HepG2 (cell line): ENCODE measurements at regions not wholly inside any gene's neighbourhood (a gene's known extent, or its start where the extent isn't known, plus 50 kb on each side); places are given as distances from the start of the nearest gene placed in this dataset.

Experiments
- ATAC-seq: fragments of 200-7000 bp; cut with Tn5 transposase; 3 replicates; pipeline ENCODE4 v1.9.1; 2020; ENCODE audit warnings: mild to moderate bottlenecking, moderate library complexity
- BruUV-seq: library from RNA; stranded (reverse); fragments of 400-500 nt; replicated peaks from 2 replicates; lab custom pipeline; 2021; lab: Mats Ljungman, UMichigan
- CTCF ChIA-PET: fragments of 300-600 bp; formaldehyde crosslinking; extraction: SDS; loops from one replicate; lab custom pipeline; 2021; ENCODE audit warnings: low total read pairs, inconsistent platforms, low intra/inter-chr PET ratio; lab: Yijun Ruan, JAX
- POLR2A ChIA-PET: fragments of 350-600 bp; sonication (Branson Sonifier 250); formaldehyde crosslinking; loops from one replicate; lab custom pipeline; 2020; ENCODE audit warnings: antibody characterized with exemption, inconsistent platforms; lab: Yijun Ruan, JAX
- DNase-seq: peaks from one replicate; pipeline ENCODE4 v3.0.0-alpha.2; 2015; ENCODE audit warnings: low spot score
- FAIRE-seq: peaks from 3 replicates; lab custom pipeline; 2011; peaks lifted over from hg19 to GRCh38; lab: Jason Lieb, UNC
- H2AFZ ChIP-seq: one replicate; pipeline ENCODE4 v1.6.1; 2011; ENCODE audit warnings: low read length, inconsistent platforms
- H3K27ac ChIP-seq: fragments of 300-600 bp; 3 replicates; pipeline ENCODE4 v1.8.0; 2011; ENCODE audit warnings: mixed run types, mild to moderate bottlenecking, mixed read lengths, low read length, inconsistent platforms; ENCODE audit not compliant: insufficient read depth; ENCODE audit errors: extremely low read length
- H3K27me3 ChIP-seq, 2 experiments: fragments of 200-600 bp in 1 of 2; 2 replicates in 1 of 2; 3 replicates in 1 of 2; pipeline versions ENCODE4 v1.6.0 to v1.8.0; 2011; ENCODE audit warnings: low read length in 2 of 2, mild to moderate bottlenecking in 2 of 2, moderate library complexity in 2 of 2, inconsistent platforms in 1 of 2; ENCODE audit not compliant: insufficient read depth in 2 of 2, control insufficient read depth in 1 of 2
- H3K36me3 ChIP-seq, 2 experiments: fragments of 200-600 bp in 1 of 2; replicated peaks in 1 of 2; 2 replicates in 1 of 2; 3 replicates in 1 of 2; pipeline versions ENCODE4 v1.5.1 to v1.8.0; 2011; ENCODE audit warnings: low read length in 2 of 2, inconsistent platforms in 1 of 2; ENCODE audit not compliant: insufficient read depth in 2 of 2, control insufficient read depth in 1 of 2
- H3K4me1 ChIP-seq: 2 replicates; pipeline ENCODE4 v1.5.1; 2012; ENCODE audit warnings: low read length, inconsistent platforms; ENCODE audit not compliant: insufficient read depth
- H3K4me2 ChIP-seq: 2 replicates; pipeline ENCODE4 v1.6.0; 2011; ENCODE audit warnings: low read depth, low read length, inconsistent platforms
- H3K4me3 ChIP-seq, 3 experiments: fragments of 200-600 bp in 1 of 3; sonication (generic), shearing (Covaris generic) in 1 of 3; replicated peaks in 1 of 3; 2 replicates each; pipeline ENCODE4 v1.5.1; 2011 to 2016; ENCODE audit warnings: low read length in 3 of 3, inconsistent platforms in 2 of 3, low read depth in 2 of 3, mild to moderate bottlenecking in 2 of 3, control low read depth in 1 of 3, mixed read lengths in 1 of 3; ENCODE audit not compliant: insufficient read depth in 1 of 3
- H3K79me2 ChIP-seq: one replicate; pipeline ENCODE4 v1.6.1; 2011; ENCODE audit warnings: low read length, inconsistent platforms; ENCODE audit not compliant: insufficient read depth
- H3K9ac ChIP-seq: 2 replicates; pipeline ENCODE4 v1.6.0; 2011; ENCODE audit warnings: mild to moderate bottlenecking, low read depth, low read length, inconsistent platforms; ENCODE audit not compliant: insufficient read depth
- H3K9me3 ChIP-seq: 2 replicates; pipeline ENCODE4 v1.5.1; 2012; ENCODE audit warnings: mild to moderate bottlenecking, low read length
- H4K20me1 ChIP-seq: 2 replicates; pipeline ENCODE4 v1.6.0; 2011; ENCODE audit warnings: inconsistent platforms, mild to moderate bottlenecking, low read length, moderate library complexity; ENCODE audit not compliant: insufficient read depth
- ARID2 ChIP-seq: sonication (generic); formaldehyde crosslinking; IDR thresholded peaks from 2 replicates; pipeline ENCODE4 v1.8.1; 2022; ENCODE audit warnings: mild to moderate bottlenecking, missing genetic modification reagents, borderline replicate concordance
- FOXK1 ChIP-seq: sonication (generic); formaldehyde crosslinking; IDR thresholded peaks from 2 replicates; pipeline ENCODE4 v1.4.0; 2020; ENCODE audit warnings: low read depth, missing genetic modification reagents, borderline replicate concordance
- FOXP4 ChIP-seq: sonication (generic); formaldehyde crosslinking; IDR thresholded peaks from 2 replicates; pipeline ENCODE4 v1.4.0; 2020; ENCODE audit warnings: missing genetic modification reagents
- MTERF4 ChIP-seq: sonication (generic); formaldehyde crosslinking; IDR thresholded peaks from 2 replicates; pipeline ENCODE4 v1.8.0; 2023; ENCODE audit warnings: mild to moderate bottlenecking, missing genetic modification reagents
- NONO ChIP-seq, 2 experiments: fragments of 450-650 bp in 1 of 2; sonication (generic) in 1 of 2; formaldehyde crosslinking in 1 of 2; IDR thresholded peaks in 1 of 2; conservative IDR thresholded peaks in 1 of 2; 2 replicates each; pipeline versions ENCODE4 v1.6.1 to v1.8.0; 2017 to 2022; ENCODE audit warnings: mild to moderate bottlenecking in 1 of 2, missing genetic modification reagents in 1 of 2, moderate library complexity in 1 of 2
- RXRA ChIP-seq: sonication (generic); formaldehyde crosslinking; IDR thresholded peaks from 2 replicates; pipeline ENCODE4 v1.5.1; 2020; ENCODE audit warnings: missing genetic modification reagents
- TFDP2 ChIP-seq: sonication (generic); formaldehyde crosslinking; IDR thresholded peaks from 2 replicates; pipeline ENCODE4 v1.4.0; 2020; ENCODE audit warnings: missing genetic modification reagents
- ZNF501 ChIP-seq: sonication (generic); formaldehyde crosslinking; IDR thresholded peaks from 2 replicates; pipeline ENCODE4 v1.5.1; 2020; ENCODE audit warnings: mild to moderate bottlenecking, moderate library complexity, missing genetic modification reagents
- ZNF605 ChIP-seq: sonication (generic); formaldehyde crosslinking; IDR thresholded peaks from 2 replicates; pipeline ENCODE4 v1.8.0; 2022; ENCODE audit warnings: mild to moderate bottlenecking, missing genetic modification reagents
- WGBS: methylation state at CpG from one replicate; pipeline ENCODE4 v1.1.6; 2017; ENCODE audit warnings: low lambda C conversion rate; 5-methylcytosine and 5-hydroxymethylcytosine counted together
- in situ Hi-C: cut with HindIII; loops from 2 replicates; pipeline ENCODE4 v1.10.0; 2017; ENCODE audit warnings: low pct_unique_long_range_greater_than_20kb; ENCODE audit not compliant: extremely low pct_ligation_motif_present
- intact Hi-C: fragments of 100-400 bp; cut with micrococcal nuclease; formaldehyde crosslinking; loops from one replicate; pipeline ENCODE4 v1.10.0; 2022; ENCODE audit not compliant: unreplicated experiment
- TF ChIP-seq, protein P1 (sequence below): sonication (generic); formaldehyde crosslinking; IDR thresholded peaks from 2 replicates; pipeline ENCODE4 v1.4.0; 2020; ENCODE audit warnings: mild to moderate bottlenecking, missing genetic modification reagents

DNA sequence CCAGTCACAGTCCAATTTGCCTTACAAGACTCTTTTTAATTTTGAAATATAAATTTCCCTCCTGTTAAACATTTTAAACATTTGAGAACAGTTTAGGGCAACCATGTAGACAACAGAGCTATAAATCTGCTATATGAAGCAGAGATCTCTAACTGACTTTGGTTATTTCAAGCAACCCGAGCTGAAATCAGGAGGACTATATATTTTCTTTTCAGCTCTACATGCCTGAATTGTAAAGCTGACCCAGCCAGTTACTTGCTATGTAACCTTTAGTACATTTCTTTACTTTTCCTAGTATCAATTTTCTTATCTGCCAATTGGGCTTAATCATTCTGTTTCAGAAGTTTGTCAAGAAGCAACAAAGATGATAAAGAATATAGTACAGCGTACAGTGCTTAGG lies 457.4 kb upstream of the NECTIN3 start:
- H3K4me1 ChIP-seq = no peaks in the 10 kb centered on the region
- no peaks in the 10 kb centered on the region for H3K9me3 ChIP-seq
- intact Hi-C loops (no loop called here), in situ Hi-C loops (no loop called here)
- H2AFZ ChIP-seq = no peak overlapping the region
- no peak for DNase-seq
- H3K4me3 ChIP-seq = no peak overlapping the region
- H3K79me2 ChIP-seq = no peaks in the 10 kb centered on the region
- no peak for TF ChIP-seq MTERF4
- TF ChIP-seq, all 625 proteins: peak for 0
- no peak overlapping the region for H3K9ac ChIP-seq
- no TSS peak for BruUV-seq
- no peaks in the 10 kb centered on the region for H3K36me3 ChIP-seq
- POLR2A ChIA-PET = no interaction called here
- H4K20me1 ChIP-seq = no peaks in the 10 kb centered on the region
- no peaks in the 10 kb centered on the region for H3K27me3 ChIP-seq
- no peak for FAIRE-seq
- no peak for ATAC-seq
- CTCF ChIA-PET = no interaction called here
- no peak overlapping the region for H3K4me2 ChIP-seq
- no peak overlapping the region for H3K27ac ChIP-seq
- 45% methylated on average over 2 of the region's 2 CpGs for WGBS

- BruUV-seq = no TSS peak
- no peak overlapping the region for H3K4me3 ChIP-seq
- DNase-seq (no peak), ATAC-seq (no peak), FAIRE-seq (no peak)
- no peaks in the 10 kb centered on the region for H3K4me1 ChIP-seq
- H3K27ac ChIP-seq = no peak overlapping the region
- POLR2A ChIA-PET = no interaction called here
- H3K9ac ChIP-seq = no peak overlapping the region
- CTCF ChIA-PET = no interaction called here
- H2AFZ ChIP-seq = no peak overlapping the region
- H3K79me2 ChIP-seq = no peaks in the 10 kb centered on the region
- 70% methylated on average over 1 of the region's 1 CpG for WGBS
- no peaks in the 10 kb centered on the region for H3K36me3 ChIP-seq
- no peaks in the 10 kb centered on the region for H3K9me3 ChIP-seq
- in situ Hi-C loops = no loop called here
- intact Hi-C loops = no loop called here
- H3K4me2 ChIP-seq = no peak overlapping the region
- H4K20me1 ChIP-seq = no peaks in the 10 kb centered on the region
- no peaks in the 10 kb centered on the region for H3K27me3 ChIP-seq
- no peak for TF ChIP-seq RXRA (CRISPR knock-in tag)
- TF ChIP-seq FOXP4 (CRISPR knock-in tag) = no peak
- no peak for TF ChIP-seq ARID2 (CRISPR knock-in tag)
- TF ChIP-seq FOXK1 (CRISPR knock-in tag) = no peak
- no peak for TF ChIP-seq ZNF605
- no peak for TF ChIP-seq ZNF501 (CRISPR knock-in tag)
- TF ChIP-seq NONO (IDR thresholded peaks at IDR 0.05) = no peak
- no peak for TF ChIP-seq NONO (CRISPR knock-in tag; conservative IDR thresholded peaks at IDR 0.05)
- TF ChIP-seq, protein P1, sequence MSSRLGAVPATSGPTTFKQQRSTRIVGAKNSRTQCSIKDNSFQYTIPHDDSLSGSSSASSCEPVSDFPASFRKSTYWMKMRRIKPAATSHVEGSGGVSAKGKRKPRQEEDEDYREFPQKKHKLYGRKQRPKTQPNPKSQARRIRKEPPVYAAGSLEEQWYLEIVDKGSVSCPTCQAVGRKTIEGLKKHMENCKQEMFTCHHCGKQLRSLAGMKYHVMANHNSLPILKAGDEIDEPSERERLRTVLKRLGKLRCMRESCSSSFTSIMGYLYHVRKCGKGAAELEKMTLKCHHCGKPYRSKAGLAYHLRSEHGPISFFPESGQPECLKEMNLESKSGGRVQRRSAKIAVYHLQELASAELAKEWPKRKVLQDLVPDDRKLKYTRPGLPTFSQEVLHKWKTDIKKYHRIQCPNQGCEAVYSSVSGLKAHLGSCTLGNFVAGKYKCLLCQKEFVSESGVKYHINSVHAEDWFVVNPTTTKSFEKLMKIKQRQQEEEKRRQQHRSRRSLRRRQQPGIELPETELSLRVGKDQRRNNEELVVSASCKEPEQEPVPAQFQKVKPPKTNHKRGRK (CRISPR knock-in tag) = no peak
- TF ChIP-seq TFDP2 (CRISPR knock-in tag) = no peak
Observed at GRCh38 chr3:110615454-110615853, 456.2 kb upstream of the NECTIN3 start.
